GM12891 (cell line): ENCODE measurements at regions not wholly inside any gene's neighbourhood (a gene's known extent, or its start where the extent isn't known, plus 50 kb on each side); places are given as distances from the start of the nearest gene placed in this dataset.

Experiments
- PAX5 ChIP-seq: IDR thresholded peaks from 2 replicates; pipeline ENCODE4 v1.6.1; 2011; ENCODE audit warnings: low read length, moderate library complexity, mild to moderate bottlenecking; ENCODE audit not compliant: insufficient read depth, severe bottlenecking
- POLR2A ChIP-seq: IDR thresholded peaks from 2 replicates; pipeline ENCODE4 v1.6.1; 2011; ENCODE audit warnings: low read depth, low read length, control low read depth
- POLR2AphosphoS5 ChIP-seq: IDR thresholded peaks from 2 replicates; pipeline ENCODE4 v1.6.1; 2011; ENCODE audit warnings: low read depth, low read length, control low read depth
- POU2F2 ChIP-seq: IDR thresholded peaks from 2 replicates; pipeline ENCODE4 v1.6.1; 2011; ENCODE audit warnings: low read depth, mild to moderate bottlenecking, control low read depth, low read length, moderate library complexity
- SPI1 ChIP-seq: IDR thresholded peaks from 2 replicates; pipeline ENCODE4 v1.6.1; 2011; ENCODE audit warnings: low read depth, low read length, control low read depth
- TAF1 ChIP-seq: IDR thresholded peaks from 2 replicates; pipeline ENCODE4 v1.6.1; 2011; ENCODE audit warnings: low read depth, low read length, control low read depth

- no peak for TF ChIP-seq POLR2A
- no peak for TF ChIP-seq TAF1
- TF ChIP-seq POLR2AphosphoS5: no peak
- TF ChIP-seq SPI1: no peak
- no peak for TF ChIP-seq POU2F2
- TF ChIP-seq PAX5: no peak
Measured at GRCh38 chr9:87216897-87217455, 269.7 kb upstream of the GAS1 start.
